ENCODE measurements at regions not wholly inside any gene's neighbourhood (a gene's known extent, or its start where the extent isn't known, plus 50 kb on each side); places are given as distances from the start of the nearest gene placed in this dataset.

DNA sequence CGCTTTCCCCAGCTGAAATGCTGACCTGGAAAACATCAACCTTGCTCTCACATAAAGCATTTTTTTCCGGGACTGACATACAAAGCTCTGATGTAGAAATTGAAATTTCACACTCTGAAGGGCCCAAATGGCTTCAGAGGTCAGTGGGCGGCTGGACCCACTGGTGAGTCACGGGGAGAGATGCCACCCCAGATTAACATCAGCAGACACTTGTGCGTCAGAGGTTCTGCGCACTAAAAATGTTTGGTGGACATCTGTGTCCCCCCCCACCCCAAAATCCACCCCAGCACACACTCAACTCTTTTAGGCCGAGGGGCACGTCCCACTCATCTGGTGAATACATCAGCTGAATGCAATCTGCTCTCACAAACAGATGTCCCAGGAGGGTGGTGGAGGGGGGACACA lies 208.9 kb downstream of the ASB1 start:
- DNase-seq (ENCODE audit: low read depth in 3 of 3) = no peak

DNA sequence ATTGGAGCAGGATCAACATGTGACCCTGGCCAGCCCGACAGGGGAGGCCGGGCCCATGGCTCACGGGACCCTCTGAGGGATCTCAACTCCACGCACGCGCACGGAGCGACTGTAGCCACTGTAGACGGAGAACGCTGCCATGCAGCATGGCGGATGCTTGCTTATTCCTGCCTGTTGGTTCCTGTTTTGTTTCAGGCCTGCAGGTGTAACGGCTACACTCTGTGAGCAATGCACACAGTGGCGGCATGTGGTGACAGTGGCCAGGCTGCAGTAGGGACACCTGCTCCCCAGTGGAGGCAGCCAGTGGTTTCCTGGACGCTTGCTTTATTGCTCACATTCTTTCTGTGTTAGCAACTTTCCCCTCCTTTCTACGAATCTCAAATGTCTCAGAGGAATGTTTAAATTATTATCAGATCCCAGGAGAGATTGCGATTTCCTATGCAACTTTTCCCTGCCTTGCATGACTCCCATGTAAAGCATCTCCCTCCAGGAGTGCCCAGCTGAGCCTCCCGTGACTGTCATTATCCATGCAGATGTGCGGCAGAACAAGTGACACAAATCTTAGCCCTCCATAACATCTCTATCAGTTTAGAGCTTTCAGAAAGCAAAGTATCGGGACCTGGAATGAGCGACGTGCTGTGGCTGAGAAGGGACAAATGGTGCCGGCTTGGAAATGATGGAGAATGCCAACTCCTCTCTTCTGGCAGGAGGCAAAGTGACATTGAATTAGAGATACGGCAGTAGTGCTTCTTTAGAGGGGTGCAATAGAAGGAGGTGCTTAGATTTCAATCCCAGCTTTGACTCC lies 209.7 kb downstream of the ASB1 start:
- DNase-seq (ENCODE audit: low read depth in 3 of 3) = no peak

DNA sequence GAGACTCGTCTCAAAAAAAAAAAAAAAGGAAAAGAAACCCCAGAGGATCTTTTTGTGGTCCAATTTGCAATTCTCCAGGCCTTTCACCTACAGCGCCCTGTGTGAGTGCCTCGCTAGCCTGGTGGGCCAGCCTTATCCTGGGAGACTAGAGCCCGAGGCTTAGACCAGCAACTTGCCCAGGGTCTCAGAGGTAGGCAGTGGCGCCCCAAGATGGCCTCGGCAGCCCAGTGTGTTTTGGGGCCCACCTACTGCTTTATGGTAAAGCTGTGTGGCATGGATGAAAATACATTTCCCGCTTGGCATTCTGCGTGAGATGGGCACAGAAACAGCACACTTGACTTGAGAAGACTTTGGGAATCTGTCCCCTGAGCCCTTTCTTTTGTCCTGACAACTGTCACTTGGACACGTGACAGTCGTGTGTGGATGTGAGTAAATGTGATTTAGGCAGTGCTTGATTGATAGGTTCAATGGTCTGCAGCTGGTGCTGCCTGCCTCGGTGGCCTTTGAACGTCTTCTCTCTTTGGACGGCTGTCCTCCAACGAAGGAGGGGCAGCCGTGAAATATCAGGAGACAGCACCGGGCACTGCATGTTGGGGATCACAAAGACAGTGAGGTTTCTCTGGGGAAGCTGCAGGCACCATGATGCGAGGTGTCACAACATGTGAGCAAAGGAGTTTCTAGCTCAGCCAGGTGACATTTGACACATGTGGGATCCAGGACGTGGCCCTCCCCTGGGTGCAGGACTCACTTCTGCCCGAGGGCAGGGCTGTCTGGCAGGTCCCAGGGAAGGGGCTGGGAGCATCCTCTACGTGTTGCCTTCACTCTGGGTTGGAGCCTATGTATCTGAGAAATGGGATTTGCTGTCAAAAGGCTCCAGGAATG lies 209.5 kb upstream of the TWIST2 start:
- DNase-seq (ENCODE audit: low read depth in 3 of 3) = no peak

DNA sequence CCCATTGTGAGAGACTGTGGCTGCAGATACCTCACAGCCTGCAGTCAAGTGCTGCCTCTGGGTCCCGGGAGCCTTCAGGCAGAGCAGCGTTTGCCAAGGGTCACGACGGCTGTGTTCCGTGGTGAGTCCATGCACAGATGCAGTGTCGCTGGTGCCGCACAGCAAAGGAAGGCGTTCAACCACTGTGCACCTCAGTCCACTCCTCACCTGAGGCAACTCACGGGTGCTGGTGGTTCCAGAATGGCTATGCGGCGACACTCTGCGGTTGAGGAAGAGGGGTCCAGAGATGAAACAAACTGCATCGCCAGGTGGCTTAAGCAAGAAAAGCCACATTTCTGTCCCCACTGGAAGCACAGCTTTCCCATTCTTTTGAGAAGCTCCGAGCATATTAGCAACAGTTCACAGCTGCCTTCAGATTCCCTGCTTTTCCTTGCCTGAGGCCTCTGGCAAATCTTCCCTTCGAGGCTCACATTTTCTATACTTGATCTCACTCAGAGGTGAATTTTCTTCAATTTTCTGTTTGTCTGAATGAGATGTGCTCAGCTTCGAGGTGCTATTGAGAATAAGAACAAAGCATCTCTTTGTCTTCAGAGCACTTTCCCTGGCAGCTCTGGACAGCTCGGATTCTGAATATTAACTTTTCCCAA lies 208.8 kb upstream of the TWIST2 start:
- DNase-seq (ENCODE audit: low read depth in 3 of 3) = no peak

DNA sequence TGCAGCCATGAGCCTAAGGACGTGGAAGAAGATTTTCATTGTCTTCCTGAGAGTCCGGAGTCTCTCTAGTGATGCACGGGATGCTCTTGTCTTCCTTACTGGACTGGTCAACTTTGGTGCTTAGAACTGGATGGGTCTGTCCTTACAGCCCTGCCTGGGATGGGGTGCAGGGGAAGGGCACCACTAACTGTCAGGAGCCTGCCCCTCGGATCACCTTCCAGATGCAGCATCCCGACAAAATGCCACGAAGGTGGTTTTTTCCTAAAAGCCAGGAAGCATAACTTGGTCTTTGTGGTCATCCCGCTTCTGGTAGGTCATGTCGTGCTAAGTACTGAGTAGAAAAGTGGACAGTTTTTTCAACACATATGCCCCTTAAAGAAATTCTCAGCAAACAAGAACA lies 207.4 kb upstream of the TWIST2 start:
- no peak for DNase-seq (ENCODE audit: low read depth in 3 of 3)

DNA sequence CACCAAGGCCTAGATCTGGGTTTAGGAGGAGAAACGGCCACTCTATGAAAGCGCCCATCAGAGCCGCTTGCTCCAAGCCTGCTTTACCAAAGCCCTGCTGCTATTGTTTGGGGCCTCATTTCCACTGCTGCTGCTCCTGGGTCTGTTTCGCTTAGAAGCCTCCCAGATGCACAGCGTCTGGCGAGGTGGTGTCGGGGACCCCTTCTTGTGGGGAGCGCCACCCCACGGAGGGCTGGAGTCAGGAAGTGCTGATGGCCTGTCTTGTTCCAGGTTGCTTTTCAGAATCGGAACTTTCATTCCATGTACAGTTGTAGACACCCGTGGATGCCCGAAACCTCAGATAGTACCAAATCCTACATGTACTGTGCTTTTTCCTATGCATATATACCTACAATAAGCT lies 204.9 kb upstream of the TWIST2 start:
- no peak for DNase-seq (ENCODE audit: low read depth in 3 of 3)

DNA sequence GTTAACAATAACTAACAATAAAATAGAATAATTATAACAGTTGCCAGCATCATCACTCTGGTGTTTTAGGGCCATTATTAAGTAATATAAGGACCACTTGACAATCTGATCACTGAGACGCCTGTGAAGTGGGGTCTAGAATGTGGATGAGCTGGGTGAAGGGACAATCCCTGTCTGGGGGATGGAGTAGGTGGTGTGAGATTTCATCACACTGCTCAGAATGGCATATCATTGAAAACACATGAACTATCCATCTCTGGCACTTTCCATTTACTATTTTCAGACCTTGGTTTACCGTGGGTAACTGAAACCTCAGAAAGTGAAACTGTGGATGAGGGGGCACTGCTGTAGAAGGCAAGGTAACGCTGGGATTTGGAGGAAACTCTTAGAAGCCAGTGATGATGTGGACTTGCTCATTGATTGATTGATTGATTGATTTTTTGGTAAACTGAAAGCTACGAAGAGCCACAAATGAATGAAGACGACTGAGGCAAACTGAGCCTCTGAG lies 204.4 kb upstream of the TWIST2 start:
- no peak for DNase-seq (ENCODE audit: low read depth in 3 of 3)

DNA sequence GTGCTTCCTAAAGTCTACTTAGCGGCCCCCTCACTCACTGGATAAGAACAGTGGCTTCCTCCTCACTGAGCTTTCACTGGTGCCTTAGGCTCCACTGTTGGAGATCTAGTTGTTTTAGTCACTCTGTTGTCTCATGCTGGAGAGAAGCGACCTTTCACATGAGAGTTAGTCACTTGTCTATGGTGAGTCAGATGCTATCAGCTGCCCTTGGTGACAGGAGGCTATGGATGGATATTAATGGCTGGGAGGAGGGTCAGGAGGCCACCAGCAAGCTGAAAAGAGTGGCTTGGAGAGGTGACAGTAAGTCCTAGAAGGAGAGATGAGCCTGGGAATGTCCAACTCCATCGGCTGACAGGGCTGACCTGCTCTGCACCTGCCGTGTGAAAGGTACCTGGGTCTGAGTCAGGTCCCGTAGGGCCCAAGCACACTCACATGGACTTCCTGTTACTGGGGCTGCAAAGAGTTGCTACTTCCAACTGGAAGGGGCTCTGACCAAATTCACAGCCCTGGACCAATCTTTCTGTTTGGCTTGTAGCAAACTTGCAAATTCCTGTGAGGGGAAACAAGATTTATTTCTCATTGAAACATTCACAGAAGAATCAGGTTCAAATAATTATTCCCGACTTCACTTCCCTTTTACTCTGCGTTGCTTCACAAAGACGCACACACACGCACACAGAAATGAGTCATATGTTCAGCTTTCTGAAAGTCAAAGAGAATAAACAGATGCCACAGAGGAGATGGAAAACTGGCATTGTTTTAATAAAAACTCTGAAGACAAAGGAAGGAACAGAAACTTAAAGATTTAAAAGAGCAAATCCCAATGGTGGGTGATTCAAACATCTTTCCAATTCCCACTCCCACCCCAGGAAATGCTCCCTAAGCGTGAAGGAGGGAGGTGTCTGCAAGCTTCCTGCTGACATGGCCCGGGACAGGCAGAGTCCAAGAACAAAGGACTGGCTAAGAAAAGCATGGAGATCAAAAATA lies 203.5 kb upstream of the TWIST2 start:
- no peak for DNase-seq (ENCODE audit: low read depth in 3 of 3)

DNA sequence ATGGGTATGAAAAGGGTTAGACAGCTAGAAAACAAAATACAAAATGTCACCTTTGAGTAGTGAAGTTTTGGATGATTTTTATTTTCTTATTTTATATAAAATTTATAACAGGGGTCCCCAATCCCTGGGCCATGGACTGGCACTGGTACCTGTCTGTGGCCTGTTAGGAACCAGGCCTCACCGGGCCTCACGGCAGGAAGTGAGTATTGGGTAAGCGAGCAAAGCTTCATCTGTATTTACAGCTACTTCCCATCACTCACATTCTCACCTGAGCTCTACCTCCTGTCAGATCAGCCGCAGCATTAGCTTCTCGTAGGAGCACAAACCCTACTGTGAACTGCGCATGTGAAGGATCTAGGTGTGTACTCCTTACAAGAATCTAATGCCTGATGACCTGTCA lies 202.8 kb upstream of the TWIST2 start:
- no peak for DNase-seq (ENCODE audit: low read depth in 3 of 3)

DNA sequence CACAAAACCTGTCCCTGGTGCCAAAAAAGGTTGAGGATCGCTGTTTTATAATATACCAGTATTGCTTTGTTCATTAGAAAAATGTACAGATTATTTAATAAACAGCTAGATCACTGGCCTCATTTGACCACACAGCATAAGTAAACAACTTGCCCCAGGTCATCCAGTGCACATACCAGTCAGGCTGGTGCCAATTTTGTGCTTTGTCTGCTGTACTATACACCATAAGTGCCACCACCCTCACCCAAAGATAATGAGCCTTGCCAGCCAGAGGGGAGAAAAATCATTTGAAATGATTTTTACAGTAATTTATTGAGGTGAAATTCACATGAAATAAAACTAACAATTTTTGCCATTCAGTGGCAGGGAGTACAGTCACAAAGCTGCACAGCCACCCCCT lies 202.2 kb upstream of the TWIST2 start:
- no peak for DNase-seq (ENCODE audit: low read depth in 3 of 3)

DNA sequence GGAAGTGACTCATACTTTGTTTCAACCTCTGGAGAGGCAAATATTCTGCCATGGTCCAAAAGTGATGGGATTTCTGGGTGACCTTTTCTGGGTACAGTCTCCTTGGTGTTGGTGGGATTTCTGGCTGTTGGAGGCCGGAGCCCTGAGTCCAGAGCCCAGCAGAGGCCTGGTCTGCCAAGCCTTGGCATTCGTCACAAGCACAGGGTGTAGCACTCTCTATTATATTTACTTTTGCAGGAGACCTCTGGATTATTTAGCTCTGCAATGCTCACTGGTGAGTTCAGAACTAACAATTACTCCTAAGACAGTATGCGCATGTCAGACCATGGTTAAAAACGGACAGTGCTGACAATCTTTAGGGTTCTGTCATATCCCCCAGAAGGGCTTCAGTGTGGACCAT lies 201.6 kb upstream of the TWIST2 start:
- DNase-seq (ENCODE audit: low read depth in 3 of 3) = no peak

DNA sequence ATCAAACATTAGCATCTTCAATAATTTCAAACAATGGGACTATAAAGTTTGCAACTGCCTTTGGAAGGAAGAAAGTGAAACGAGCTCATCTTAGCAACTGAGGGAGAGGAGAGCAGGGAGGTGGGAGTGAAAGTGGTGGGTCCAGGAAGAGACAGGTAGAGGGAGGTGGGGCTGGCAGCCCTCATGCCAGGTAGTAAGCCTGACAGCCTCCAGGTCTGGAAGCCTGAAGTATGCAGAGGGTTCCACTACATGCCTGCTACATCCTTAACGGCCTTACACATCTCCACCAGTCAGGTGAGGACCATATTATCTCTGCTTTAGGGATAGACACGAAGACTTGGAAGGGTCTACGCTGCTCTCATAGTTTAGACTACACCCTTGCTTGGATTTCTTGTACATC lies 201.1 kb upstream of the TWIST2 start:
- no peak for DNase-seq (ENCODE audit: low read depth in 3 of 3)

DNA sequence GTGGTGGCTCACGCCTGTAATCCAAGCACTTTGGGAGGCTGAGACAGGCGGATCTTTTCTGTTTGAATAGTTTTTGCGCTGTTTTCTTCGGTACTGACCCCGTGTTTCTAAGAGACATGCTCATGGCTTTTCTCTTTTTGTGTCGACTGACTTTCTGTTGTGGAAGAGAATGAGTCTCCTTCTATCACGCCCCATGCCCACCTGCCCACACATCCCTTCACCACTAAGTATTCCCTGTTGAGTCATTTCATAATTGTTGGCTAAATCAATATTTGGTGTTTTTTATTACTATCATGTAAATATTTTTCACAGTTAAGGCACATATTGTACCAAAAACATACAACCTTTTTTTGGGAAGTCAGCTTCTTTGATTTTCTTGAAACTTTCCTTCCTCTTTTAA lies 198.8 kb upstream of the TWIST2 start:
- no peak for DNase-seq (ENCODE audit: low read depth in 3 of 3)

DNA sequence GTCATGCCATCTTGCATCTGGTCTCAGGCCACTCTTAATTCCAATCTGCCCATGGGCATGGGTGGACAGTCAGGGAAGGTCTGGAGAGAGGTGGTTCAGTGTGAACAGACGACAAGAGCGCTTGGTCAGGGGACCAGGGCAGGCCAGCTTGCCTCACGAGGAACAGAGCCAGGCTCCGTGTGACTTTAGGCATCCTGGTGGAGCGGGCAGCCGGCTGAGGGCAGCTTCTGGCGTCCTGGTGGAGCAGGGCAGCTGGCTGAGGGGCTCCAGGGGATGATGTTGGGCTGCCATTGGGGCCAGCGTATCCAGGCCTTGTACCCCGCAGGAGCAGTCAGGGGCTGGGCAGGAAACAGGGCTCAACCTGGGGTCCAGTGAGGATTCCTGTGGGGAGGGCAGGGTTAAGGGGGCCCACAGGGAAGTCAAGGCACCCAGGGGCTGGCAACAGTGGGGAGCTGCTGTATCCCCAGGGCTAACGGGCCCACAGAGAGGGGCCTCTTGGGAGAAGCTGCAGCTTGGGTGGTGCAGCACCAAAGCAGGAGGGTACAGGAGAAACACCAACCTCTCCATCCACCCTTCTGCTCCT lies 197.9 kb upstream of the TWIST2 start:
- no peak for DNase-seq (ENCODE audit: low read depth in 3 of 3)

DNA sequence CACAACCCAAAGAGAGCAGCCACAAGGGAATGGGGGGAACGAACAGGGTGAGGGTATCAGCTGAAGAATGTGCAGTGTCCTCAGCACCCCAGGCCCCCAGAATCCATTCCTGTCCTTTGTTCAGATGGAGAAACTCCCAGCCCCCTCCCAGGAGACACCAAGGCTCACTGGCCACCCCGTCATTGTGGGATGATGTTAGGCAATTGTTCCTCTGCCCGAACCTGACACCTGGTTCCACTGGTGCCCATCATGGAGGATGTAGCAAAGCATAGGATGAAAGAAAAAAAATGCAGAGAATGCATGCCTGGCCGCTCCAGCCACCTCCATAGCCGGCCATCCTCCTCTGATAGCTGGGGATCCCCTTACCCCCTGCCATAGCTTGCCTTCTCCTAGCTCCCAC lies 197.3 kb upstream of the TWIST2 start:
- DNase-seq (ENCODE audit: low read depth in 3 of 3) = no peak

DNA sequence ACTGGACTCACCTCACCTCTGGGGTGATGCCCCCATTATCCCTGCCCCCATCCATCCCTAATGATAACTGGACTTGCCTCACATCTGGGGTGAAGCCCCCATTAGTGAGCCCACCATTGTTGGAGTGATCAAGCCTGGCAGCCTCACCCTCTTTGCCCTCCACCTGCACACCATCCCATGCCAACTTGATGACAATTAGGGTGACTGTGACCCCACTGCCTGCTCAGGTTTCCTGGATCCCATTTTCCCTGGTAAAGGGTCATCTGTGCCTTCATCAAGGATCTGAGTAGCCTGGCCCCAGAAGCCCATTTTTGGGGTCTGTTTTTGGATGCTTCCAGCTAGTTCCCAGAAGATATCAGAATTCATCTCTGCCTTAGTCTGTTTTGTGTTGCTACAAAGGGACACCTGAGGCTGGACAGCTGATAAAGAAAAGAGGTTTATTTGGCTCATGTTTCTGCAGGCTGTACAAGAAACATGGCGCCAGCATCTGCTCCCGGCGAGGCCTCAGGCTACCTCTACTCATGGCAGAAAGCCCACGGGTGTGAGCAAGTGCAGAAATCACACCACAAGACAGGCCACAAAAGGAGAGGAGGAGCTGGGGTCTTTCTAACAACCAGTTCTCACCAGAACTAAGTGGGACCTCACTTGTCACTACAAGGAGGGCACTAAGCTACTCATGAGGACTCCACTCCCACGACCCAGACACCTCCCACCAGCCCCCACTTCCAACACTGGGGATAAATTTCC lies 196.4 kb upstream of the TWIST2 start:
- no peak for DNase-seq (ENCODE audit: low read depth in 3 of 3)

DNA sequence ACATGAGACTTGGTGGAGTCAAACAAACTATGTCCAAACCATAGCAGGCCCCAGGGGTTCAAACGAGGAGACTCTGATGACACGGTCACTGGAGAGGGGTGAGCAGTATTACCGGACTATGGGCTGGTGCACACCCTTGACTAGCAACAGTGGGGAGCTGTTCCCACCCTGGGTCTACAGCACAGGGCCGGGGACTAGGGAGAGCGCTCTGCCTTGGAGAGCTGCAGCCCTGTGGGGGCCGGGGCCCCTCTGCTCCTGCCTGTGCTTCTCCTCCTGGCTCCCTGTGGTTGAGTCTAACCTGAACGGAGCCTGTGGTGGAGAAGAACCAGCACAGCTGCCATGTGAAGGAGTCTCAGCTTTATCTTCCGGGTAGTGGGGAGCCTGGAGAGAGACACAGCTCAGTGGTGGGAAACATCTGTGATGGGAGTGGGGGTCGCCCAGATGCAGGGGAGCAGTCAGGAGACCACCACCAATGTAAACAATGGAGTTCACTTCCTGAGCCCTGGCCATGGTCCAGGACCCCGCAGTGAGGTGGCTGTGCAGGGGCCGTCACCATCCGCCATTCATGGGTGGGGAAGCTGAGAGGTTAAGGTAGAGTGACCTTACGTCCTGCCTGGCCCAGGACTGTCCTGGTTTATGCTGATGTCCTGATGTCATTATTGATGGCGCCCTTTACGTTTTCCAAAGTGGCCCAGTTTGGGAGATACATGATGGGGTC lies 195.7 kb upstream of the TWIST2 start:
- DNase-seq (ENCODE audit: low read depth in 3 of 3) = no peak

DNA sequence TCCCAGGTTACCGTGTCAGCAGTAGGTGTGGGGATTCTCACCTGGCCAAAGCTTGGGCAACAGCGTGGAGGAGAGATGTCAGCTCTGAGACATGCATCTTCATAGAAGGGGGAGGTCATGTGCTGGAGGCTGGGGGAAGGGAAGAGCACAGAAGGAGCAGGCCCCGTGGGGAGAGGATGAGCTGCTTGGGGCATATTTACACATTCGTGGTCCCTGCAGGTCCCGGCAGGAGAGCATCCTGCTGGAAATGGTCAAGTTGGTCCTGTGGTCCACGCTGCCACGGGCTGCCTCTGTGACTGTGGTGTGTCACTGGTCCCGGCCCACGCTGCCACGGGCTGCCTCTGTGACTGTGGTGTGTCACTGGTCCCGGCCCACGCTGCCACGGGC lies 195.1 kb upstream of the TWIST2 start:
- DNase-seq (ENCODE audit: low read depth in 3 of 3) = no peak

DNA sequence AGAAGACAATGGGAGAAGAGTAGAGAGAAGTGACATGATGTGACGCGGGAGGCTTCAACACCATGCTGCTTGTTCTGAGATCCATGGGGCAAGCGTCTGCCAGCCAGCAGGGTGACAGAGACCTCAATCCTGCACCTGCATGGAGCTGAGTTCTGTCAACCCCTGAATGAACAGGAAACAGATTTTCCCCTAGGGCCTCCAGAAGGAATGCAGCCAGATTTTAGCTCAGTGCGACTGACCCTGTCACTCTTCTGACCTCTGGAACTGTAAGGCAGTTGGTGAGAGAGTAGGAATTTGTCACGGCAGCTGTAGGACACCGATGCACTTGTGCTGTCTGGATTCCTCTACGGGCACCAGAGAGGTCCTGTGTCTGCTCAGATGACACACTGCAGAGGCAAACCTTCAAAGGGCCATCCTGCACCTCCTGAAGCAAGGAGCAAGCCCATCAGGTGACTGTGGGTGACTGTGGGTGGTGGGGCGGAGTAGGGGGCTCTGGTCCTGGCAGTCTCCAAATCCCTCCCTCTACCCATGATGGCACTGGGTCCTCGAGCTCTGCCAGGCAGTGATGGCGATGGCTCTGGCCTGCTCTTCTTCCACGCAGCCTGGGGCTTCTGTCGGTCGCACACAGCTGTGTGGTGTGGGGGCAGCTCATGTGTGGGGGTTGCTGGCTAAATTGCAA lies 194.3 kb upstream of the TWIST2 start:
- DNase-seq (ENCODE audit: low read depth in 3 of 3) = no peak
